ENCODE measurements at regions not wholly inside any gene's neighbourhood (a gene's known extent, or its start where the extent isn't known, plus 50 kb on each side); places are given as distances from the start of the nearest gene placed in this dataset.

GRCh38 chr12:116398193-116398592 is 120.7 kb upstream of the MED13L start:
- Mint-ChIP-seq H3K27ac (no peak overlapping the region), H3K36me3 (ENCODE audit: low read depth) (no peaks in the 10 kb centered on the region), H3K27me3 (ENCODE audit: low read depth) (peaks cover 10% of the 10 kb centered on the region), H3K4me3 (no peak overlapping the region), H3K4me1 (ENCODE audit: low read depth) (peaks cover 2% of the 10 kb centered on the region), H3K9me3 (peaks cover 27% of the 10 kb centered on the region)

DNA sequence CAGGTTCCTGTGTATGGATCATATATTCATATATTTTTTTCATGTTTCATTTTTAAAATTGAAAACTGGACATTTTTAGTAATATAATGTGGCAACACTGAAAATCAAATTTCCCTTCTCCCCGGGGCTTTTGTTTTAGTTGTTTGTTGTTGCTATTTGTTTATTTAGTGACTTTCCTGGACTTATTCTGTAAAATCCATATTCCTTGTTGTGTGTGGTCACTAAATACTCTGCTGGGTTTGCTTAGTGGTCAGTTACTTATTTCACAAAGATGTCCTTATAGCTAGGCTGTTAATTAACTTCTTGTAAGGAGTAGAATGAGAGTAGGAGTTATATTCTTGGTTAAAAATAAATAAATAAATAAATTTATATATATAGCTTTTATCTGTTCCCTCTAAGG is 121.6 kb upstream of the MED13L start:
- Mint-ChIP-seq H3K27ac (no peak overlapping the region), H3K9me3 (peaks cover 27% of the 10 kb centered on the region), H3K4me1 (ENCODE audit: low read depth) (no peaks in the 10 kb centered on the region), H3K4me3 (no peak overlapping the region), H3K36me3 (ENCODE audit: low read depth) (no peaks in the 10 kb centered on the region), H3K27me3 (ENCODE audit: low read depth) (peaks cover 10% of the 10 kb centered on the region)

- Mint-ChIP-seq H3K4me3 (no peak overlapping the region), H3K27me3 (ENCODE audit: low read depth) (peaks cover 7% of the 10 kb centered on the region), H3K36me3 (ENCODE audit: low read depth) (no peaks in the 10 kb centered on the region), H3K27ac (no peak overlapping the region), H3K4me1 (ENCODE audit: low read depth) (no peaks in the 10 kb centered on the region), H3K9me3 (peaks cover 27% of the 10 kb centered on the region)
Observed at GRCh38 chr12:116400636-116401372, 123.3 kb upstream of the MED13L start.

- H3K4me1 Mint-ChIP-seq (ENCODE audit: low read depth): no peaks in the 10 kb centered on the region
- no peak overlapping the region for H3K4me3 Mint-ChIP-seq
- H3K27me3 Mint-ChIP-seq (ENCODE audit: low read depth): peaks cover 7% of the 10 kb centered on the region
- no peak overlapping the region for H3K27ac Mint-ChIP-seq
- no peaks in the 10 kb centered on the region for H3K36me3 Mint-ChIP-seq (ENCODE audit: low read depth)
- H3K9me3 Mint-ChIP-seq: peaks cover 27% of the 10 kb centered on the region
Observed at GRCh38 chr12:116401565-116401964, 124.1 kb upstream of the MED13L start.

DNA sequence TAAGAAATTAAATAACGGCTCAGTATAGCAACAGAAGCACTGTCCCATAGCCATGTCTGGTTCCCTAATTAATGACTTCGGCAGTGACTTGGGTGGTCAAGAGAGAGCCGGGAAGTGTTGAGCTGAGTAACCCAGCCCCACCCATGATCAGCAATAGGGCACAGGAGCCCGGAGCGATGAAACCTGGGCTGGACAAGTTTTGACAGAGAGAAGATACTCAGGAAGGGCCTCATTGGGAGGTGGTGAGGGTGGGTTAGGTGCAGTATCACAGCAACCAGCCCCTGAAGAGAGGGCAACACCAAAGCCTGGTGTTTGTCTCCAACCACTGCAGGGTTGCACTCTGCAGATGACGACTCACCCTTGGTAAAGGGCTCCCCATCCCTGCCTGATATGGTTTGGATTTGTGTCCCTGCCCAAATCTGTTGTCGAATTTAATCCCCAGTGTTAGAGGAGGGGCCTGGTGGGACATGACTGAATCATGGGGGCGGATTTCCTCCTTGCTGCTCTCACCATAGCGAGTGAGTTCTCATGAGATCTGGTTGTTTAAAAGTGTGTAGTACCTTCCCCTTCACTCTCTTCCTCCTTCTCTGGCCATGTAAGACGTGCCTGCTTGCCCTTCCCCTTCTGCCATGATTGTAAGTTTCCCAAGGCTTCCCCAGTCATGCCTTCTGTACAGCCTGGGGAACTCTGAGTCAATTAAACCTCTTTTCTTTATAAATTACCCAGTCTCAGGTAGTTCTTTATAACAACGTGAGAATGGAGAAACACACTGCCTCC is 124.9 kb upstream of the MED13L start:
- Mint-ChIP-seq H3K4me3 (no peak overlapping the region), H3K9me3 (peaks cover 27% of the 10 kb centered on the region), H3K27me3 (ENCODE audit: low read depth) (peaks cover 7% of the 10 kb centered on the region), H3K36me3 (ENCODE audit: low read depth) (no peaks in the 10 kb centered on the region), H3K27ac (no peak overlapping the region), H3K4me1 (ENCODE audit: low read depth) (no peaks in the 10 kb centered on the region)

- Mint-ChIP-seq H3K4me1 (ENCODE audit: low read depth) (no peaks in the 10 kb centered on the region), H3K36me3 (ENCODE audit: low read depth) (no peaks in the 10 kb centered on the region), H3K27me3 (ENCODE audit: low read depth) (peaks cover 2% of the 10 kb centered on the region), H3K4me3 (no peak overlapping the region), H3K9me3 (peaks cover 22% of the 10 kb centered on the region), H3K27ac (no peak overlapping the region)
Observed at GRCh38 chr12:116403546-116403945, 126.1 kb upstream of the MED13L start.

DNA sequence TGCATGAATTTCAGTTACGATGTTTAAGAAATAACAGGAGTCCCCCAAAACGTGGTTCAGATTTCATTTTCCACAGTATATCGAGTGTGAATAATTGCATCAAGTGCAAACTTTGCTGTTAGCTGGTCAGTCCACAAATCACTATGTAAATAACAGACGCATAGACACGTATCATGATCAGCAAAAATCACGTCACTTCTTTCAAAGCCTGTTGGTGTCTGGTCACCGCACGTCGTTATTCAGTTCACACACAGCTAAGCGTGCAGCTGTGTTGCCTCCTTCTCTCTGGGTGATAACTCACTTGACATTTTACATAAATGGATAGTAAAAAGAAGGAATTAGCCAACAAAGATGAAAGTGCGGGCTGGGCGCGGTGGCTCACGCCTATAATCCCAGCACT is 126.8 kb upstream of the MED13L start:
- H3K36me3 Mint-ChIP-seq (ENCODE audit: low read depth): no peaks in the 10 kb centered on the region
- peaks cover 15% of the 10 kb centered on the region for H3K9me3 Mint-ChIP-seq
- H3K27ac Mint-ChIP-seq: no peak overlapping the region
- H3K27me3 Mint-ChIP-seq (ENCODE audit: low read depth): no peaks in the 10 kb centered on the region
- H3K4me3 Mint-ChIP-seq: no peak overlapping the region
- no peaks in the 10 kb centered on the region for H3K4me1 Mint-ChIP-seq (ENCODE audit: low read depth)

- no peaks in the 10 kb centered on the region for H3K36me3 Mint-ChIP-seq (ENCODE audit: low read depth)
- no peak overlapping the region for H3K4me3 Mint-ChIP-seq
- H3K9me3 Mint-ChIP-seq: peaks cover 15% of the 10 kb centered on the region
- H3K27ac Mint-ChIP-seq: no peak overlapping the region
- peaks cover 2% of the 10 kb centered on the region for H3K4me1 Mint-ChIP-seq (ENCODE audit: low read depth)
- no peaks in the 10 kb centered on the region for H3K27me3 Mint-ChIP-seq (ENCODE audit: low read depth)
Observed at GRCh38 chr12:116404913-116405611, 127.6 kb upstream of the MED13L start.

DNA sequence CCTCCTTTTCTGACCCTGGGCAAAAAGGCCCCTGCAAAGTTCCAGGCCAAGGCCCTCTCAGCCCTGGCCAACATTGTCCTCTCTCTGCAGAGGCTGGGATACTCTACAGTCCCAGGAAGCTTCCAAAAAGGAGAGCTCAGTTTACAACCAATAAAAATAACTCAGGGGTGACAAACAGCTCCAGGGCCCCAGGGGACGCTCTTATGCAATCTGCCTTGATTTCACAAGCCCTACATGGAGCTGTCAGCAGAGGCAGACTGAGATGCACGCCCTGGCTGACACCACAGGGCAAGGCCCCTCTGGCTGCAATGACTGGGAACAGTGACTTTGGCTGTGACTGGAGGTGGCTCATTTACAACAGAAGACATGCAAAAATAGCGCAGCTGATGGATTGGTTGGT is 129.0 kb upstream of the MED13L start:
- no peaks in the 10 kb centered on the region for H3K36me3 Mint-ChIP-seq (ENCODE audit: low read depth)
- H3K27me3 Mint-ChIP-seq (ENCODE audit: low read depth): no peaks in the 10 kb centered on the region
- H3K4me3 Mint-ChIP-seq: no peak overlapping the region
- peaks cover 2% of the 10 kb centered on the region for H3K4me1 Mint-ChIP-seq (ENCODE audit: low read depth)
- no peak overlapping the region for H3K27ac Mint-ChIP-seq
- peaks cover 3% of the 10 kb centered on the region for H3K9me3 Mint-ChIP-seq

DNA sequence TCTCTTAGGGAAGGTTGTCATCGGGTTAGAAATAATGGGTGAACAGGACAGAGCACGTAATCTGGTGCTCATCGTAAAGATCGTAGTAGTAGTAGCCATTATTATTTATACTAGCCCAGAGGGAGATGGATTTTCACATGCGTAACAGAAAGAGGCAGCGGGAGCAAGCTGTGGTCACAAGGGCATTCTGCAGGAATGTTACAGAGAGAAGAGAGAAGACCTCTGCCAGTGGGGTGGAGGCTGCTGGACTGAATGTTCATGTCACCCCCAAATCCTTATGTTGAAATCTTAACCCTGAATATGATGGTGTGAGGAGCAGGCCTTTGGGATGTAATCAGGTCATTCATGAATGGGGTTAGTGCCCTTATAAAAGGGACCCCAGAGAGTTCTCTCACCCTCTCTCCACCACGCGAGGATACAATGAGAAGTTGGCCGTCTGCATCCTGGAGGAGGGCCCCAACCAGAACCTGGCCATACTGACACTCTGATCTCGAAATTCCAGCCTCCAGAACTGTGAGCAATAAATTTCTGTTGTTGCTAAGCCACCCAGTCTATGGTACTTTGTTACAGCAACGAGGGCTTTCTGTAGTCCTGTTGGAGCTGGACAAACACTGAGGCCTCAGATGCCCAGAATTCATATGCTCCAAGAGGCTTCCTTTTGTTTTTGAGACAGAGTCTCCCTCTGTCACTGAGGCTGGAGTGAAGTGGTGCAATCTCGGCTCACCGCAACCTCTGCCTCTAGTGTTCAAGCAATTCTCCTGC is 131.2 kb upstream of the MED13L start:
- Mint-ChIP-seq H3K27ac (no peak overlapping the region), H3K9me3 (no peaks in the 10 kb centered on the region), H3K27me3 (ENCODE audit: low read depth) (no peaks in the 10 kb centered on the region)

DNA sequence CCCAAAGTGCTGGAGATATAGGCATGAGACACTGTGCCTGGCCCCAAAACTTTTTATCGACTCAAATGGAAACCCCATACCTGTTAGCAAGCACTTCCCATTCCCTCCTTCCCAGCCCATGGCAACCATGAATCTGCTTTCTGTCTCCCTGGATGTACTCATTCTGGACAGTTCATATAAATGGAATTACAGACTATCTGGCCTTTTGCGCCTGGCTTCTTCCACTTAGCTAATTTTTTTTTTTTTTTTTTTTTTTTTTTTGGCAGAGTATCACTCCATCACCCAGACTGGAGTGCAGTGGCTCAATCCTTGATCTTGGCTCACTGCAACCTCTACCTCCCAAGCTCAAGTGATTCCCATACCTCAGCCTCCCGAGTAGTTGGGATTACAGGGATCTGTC is 134.5 kb upstream of the MED13L start:
- H3K9me3 Mint-ChIP-seq: no peaks in the 10 kb centered on the region
- H3K36me3 Mint-ChIP-seq (ENCODE audit: low read depth): no peaks in the 10 kb centered on the region
- H3K27me3 Mint-ChIP-seq (ENCODE audit: low read depth): no peaks in the 10 kb centered on the region
- peaks cover 2% of the 10 kb centered on the region for H3K4me1 Mint-ChIP-seq (ENCODE audit: low read depth)
- H3K4me3 Mint-ChIP-seq: no peak overlapping the region
- no peak overlapping the region for H3K27ac Mint-ChIP-seq

More for the DNA sequence above, 131.2 kb upstream of the MED13L start:
- Mint-ChIP-seq H3K36me3 (ENCODE audit: low read depth) (no peaks in the 10 kb centered on the region), H3K4me3 (no peak overlapping the region), H3K4me1 (ENCODE audit: low read depth) (peaks cover 2% of the 10 kb centered on the region)

DNA sequence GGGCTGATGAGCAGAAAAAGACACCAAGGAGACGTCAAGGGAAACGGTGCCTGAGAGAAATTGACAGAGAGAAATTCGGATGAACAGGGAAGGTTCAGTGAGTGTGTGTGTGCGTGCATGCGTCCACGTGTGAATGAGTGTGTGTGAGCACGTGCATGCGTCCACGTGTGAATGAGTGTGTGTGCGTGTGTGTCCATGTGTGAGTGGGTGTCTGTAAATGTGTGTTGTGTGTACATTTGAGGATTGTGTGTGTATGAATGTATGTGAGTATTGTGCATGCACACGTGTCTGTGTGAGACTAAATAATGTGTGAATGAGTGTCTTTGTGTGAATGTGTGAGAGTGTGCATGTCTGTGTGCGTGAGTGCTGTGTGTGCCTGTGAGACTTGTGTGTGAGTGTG is 137.4 kb upstream of the MED13L start:
- Mint-ChIP-seq H3K4me3 (no peak overlapping the region), H3K4me1 (ENCODE audit: low read depth) (no peaks in the 10 kb centered on the region), H3K9me3 (no peaks in the 10 kb centered on the region), H3K36me3 (ENCODE audit: low read depth) (no peaks in the 10 kb centered on the region), H3K27ac (no peak overlapping the region), H3K27me3 (ENCODE audit: low read depth) (no peaks in the 10 kb centered on the region)

GRCh38 chr12:116415408-116416108 is 138.1 kb upstream of the MED13L start:
- Mint-ChIP-seq H3K36me3 (ENCODE audit: low read depth) (no peaks in the 10 kb centered on the region), H3K4me1 (ENCODE audit: low read depth) (no peaks in the 10 kb centered on the region), H3K27me3 (ENCODE audit: low read depth) (no peaks in the 10 kb centered on the region), H3K27ac (no peak overlapping the region), H3K9me3 (no peaks in the 10 kb centered on the region), H3K4me3 (no peak overlapping the region)

DNA sequence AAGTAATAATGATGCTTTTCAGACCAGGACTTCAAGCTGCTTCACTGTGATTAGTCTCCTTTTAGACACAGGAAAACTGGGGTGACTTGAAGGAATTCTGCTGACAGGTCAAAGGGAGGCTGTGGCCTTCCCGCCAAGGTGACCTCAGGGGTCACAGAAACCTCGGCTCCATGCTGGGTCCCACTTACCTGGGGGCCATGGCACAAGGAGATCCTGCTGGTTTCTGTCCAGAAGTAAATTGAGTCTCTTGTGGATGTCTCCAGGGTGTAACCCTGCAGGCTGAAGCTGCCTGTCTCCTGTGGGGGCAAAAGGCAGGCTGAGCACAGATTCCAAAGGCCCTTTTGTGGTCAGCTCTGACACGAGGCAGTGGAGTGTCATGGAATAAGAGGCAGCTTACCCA is 138.7 kb upstream of the MED13L start:
- H3K27ac Mint-ChIP-seq: no peak overlapping the region
- no peaks in the 10 kb centered on the region for H3K4me1 Mint-ChIP-seq (ENCODE audit: low read depth)
- H3K9me3 Mint-ChIP-seq: no peaks in the 10 kb centered on the region
- H3K27me3 Mint-ChIP-seq (ENCODE audit: low read depth): no peaks in the 10 kb centered on the region
- no peak overlapping the region for H3K4me3 Mint-ChIP-seq
- H3K36me3 Mint-ChIP-seq (ENCODE audit: low read depth): no peaks in the 10 kb centered on the region

All from T-helper 1 cell treated with Interleukin-12 subunit alpha and Interleukin-12 subunit beta and Interleukin-4 antibody, amounts not matched to agents 30 μg/mL and 1 μg/mL, for 36 hours (primary cell).